HG02870 (cell line): ENCODE measurements at regions not wholly inside any gene's neighbourhood (a gene's known extent, or its start where the extent isn't known, plus 50 kb on each side); places are given as distances from the start of the nearest gene placed in this dataset.
A peak's percentile ranks its signal among the peaks of the same experiment; 100 is the strongest.
"Not testable (repeated sequence)": the region's sequence is repeated elsewhere in the genome, so short reads cannot be mapped to it uniquely, and the experiment has no call there.

Experiments used
- ATAC-seq: cut with Tn5 transposase; IDR thresholded peaks from one replicate; pipeline ENCODE4 v1.9.1; 2021; ENCODE audit warnings: mild to moderate bottlenecking, moderate library complexity; ENCODE audit not compliant: unreplicated experiment

DNA sequence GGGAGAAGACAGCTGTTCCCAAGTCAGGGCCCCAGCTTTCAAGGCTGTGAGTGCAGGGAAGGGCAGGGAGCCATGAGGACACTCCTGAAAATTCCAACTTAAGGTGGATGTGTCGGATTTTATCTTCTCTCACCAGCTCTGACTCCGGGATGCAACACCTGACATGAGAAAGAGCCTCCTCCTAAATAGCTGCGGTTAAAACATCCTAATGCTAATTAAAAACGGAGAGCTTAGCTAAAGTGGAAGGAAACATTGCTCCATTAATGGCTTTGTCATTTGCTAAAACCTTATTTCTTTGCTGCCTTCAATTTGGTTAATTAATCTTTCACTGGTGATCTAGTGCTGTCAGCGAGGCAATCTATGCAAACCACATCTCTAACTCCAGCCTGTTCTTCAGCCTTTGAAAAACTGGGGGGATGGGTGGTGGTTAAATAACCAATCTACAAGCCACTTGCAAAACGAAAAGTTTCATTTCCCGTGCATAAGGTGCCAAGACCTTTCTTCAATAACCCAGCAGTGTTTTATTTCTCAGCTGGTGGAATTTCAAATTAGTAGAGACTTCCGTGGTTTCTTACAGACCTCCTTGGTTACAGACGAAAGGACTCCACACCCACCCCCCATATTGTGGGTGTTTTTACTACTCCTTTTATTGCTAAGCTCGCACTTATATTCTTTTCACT lies 379.6 kb downstream of the MLLT3 start:
- peak; percentile 81 for ATAC-seq

DNA sequence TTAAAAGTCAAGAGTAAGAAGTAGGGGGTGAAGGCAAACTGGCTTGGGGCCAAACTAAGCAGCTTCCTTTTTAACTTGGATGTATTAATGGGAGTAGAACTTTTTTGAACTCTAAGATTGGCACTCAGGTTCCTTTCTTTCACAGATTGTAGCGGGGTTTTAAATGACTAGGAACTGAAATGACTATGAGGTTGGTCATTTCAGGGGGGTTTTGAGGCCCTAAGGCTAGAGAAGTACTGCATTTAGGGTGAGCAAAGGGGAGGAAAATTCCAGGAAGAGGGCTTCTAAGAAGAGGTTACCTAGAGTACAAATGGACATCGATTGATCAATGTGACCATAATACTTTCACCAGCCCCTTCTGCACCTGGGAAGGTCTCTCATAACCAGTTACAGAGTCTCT lies 381.8 kb downstream of the MLLT3 start:
- no peak for ATAC-seq

DNA sequence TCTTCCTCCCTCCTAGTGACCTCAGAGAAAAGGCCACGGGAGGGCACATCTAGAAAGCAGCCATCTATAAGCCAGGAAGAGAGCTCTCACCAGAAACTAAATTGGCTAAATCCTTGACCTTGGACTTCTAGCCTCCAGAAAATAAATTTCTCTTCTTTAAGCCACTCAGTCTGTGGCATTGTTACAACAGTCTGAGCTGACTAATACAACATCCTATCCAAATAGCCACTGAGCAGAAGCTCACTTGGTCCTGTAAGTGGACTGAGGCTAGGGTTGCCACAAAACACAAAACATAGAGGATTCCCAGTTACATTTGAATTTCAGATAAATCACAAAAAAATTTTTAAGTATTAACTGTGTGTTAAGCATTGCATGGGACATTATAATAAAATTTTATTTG lies 383.4 kb downstream of the MLLT3 start:
- ATAC-seq = no peak

DNA sequence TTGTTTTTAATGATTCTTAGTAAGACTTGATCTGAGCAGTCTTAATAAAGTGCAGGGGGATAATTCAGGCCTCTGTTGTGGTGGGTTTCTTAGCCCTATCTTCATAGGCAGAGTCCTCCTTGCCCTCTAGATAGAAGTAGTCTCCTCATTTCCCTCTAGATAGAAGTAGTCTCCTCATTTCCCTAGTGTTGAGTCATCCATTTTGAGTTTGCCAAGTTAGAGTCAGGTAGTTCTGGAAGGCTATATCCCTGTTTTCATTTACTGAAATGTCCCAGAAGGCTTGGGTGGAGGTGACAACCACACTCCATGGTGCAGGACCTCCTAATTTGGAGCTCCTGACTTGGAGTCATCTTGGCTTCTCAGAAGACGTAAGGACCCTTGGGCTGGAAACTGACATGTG lies 384.6 kb downstream of the MLLT3 start:
- ATAC-seq = no peak

DNA sequence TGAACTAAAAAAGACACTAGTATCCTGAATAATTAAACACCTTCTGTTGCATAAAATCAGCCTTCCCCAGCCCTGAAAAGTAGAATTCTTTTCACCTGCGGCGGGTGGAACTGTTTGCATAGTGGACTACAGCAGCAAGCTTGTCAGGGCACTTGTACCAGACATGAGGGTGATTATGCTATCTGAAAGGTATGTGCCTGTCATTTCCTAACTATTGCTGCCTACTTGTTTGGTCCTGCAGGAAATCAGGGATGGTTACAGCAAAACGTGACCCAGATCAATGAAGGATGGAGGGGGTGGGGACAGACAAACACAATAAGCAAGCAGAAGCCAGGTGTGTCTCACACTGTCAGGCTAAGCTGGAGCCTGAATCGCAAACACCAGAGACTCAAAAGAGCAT lies 385.6 kb downstream of the MLLT3 start:
- no peak for ATAC-seq

DNA sequence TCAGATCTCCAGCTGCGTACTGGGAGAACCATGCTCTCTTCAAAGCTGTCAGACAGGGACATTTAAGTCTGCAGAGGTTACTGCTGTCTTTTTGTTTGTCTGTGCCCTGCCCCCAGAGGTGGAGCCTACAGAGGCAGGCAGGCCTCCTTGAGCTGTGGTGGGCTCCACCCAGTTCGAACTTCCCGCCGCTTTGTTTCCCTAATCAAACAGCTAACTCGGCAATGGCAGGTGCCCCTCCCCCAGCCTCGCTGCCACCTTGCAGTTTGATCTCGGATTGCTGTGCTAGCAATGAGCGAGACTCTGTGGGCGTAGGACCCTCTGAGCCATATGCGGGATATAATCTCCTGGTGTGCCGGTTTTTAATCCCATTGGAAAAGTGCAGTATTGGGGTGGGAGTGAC lies 387.1 kb downstream of the MLLT3 start:
- not testable (repeated sequence) for ATAC-seq

DNA sequence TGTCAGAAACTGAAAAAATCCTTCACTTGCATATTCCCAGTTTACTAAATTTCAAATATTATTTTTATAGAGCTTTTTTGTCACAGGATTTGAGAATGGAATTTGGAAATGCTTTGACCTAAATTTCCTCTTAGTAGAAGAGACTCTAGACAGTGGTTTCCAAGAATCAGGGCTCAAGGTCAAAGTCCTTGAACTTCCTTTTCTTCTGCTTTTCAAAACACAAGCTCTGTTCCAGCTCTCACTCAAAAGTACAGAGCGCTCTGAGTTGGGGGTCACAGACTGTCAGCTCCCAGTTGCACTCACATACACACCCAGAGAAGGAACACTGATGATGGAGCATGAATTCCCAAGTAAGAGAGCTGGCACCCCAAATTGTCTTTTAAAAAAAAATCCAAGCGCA lies 394.2 kb downstream of the MLLT3 start:
- no peak for ATAC-seq

DNA sequence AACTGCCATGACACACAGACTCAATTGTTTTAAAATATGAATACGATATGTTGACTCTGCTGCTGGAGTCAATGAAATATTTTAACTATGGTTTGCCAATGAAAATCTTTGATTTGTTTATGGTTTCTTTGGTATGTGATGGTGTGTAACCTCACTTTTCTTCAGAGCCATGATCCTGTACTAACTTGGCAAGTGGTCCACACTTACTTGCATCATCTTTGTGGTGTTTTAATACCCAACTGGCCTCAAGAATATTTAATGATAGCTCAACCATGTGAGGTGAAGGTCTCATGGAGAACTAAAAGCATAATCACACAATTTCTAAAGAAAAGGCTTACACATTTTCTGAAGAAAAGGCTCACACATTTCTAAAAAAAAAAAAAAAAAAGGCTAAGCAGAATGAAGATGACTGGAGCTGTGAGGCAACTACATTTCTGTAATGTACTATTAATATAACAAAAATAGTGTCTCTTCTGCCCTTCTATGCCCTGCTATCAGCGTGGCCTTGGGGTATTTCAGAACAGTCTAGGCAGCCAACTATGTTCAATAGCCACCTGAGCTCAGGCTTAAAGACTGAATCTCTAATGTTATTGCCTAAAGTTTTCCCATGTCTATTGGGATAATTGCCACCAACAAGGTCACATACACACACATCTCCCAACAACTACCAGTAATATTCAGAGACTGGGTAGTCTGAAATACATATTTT lies 395.0 kb downstream of the MLLT3 start:
- no peak for ATAC-seq

DNA sequence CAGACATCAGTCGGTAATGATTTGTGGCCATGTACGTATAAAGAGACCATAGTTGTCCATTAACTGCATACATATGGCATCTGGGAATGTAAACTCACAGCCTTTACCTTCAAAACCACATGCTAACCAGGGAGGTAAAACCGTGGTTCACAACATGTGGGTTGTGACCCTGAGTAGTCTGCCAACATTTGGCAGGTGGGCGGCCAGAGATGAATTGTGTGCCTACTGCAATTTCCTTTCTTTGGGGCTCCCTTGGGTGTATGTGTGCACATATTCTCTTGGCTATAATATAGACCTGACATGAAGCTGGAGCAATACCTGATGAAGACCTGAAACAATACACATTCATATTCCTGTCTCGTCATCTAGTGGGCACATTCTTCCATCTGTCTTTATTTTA lies 396.0 kb downstream of the MLLT3 start:
- no peak for ATAC-seq

DNA sequence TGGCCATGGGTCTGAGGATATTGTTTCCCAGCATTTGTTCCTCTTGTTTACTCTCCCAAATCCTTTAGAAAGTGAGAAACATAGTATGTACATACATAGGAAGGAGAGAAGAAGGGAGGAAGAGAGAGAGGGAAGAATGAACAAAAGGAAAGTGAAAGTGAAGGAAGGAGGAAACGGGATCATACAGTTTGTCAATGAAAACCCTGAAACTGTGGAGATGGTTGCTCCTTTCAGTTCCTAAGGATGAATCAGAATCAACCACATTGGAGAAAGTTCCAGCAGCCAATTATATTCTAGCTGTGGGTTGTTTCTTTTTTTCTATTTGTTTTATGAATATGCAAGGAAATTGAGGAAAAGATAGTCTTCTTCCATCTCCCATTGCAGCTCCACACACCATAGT lies 396.5 kb downstream of the MLLT3 start:
- ATAC-seq = no peak

DNA sequence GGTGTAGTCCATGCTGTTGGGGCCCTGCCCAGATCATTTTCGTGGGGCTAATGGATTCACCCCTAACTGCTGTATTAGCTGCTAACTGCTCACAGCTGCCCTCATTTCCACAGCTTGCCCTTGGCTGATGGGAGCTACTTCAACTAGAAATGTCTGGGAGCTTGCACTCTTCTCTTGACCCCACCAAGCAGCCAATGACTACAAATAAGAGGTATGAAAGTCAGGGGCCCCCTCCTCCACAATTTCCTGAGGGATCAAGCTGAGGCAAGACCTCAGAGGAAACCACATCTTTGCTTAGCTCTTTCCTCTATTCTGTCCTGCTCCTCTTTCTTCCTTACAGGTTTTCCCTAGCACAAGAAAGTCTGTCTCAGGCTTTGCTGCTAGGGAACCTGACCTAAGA lies 397.5 kb downstream of the MLLT3 start:
- no peak for ATAC-seq

DNA sequence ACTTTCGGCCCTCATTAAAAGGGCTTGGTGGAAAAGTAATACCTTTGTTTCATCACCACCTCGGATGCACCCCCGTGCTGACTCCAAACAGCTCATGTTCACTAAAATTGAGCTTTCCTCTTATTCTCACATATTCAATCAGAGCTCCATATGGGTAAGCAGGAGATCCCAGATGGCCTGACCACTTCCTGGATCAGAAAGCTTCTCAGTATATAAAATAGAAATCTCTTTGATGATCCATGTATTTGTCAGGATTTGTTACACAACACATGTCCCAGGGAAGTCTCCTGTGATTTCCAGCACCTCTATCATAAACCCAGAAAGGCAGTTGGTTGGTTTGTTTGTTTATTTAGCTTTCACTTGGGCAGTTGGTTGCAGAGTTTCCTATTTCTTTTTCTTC lies 402.0 kb downstream of the MLLT3 start:
- ATAC-seq = no peak

DNA sequence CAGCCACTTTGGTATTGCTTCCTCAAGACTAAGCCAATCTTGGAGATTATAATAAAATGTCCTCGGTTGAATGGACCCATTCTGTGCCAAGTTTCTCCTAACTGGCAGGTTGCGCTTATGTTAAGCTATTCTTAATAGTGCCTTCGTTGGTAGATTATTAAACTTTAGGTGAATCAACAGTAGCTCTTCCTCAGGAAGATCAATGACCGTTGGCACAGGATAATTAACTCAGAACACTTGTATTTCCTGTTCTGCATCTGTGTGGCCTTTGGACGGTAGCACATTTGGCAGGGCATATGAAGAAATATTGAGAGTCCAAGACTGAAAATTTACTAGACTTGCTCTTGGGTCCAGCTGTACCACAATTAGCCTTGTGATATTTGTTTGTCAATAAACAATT lies 402.9 kb downstream of the MLLT3 start:
- ATAC-seq = no peak

DNA sequence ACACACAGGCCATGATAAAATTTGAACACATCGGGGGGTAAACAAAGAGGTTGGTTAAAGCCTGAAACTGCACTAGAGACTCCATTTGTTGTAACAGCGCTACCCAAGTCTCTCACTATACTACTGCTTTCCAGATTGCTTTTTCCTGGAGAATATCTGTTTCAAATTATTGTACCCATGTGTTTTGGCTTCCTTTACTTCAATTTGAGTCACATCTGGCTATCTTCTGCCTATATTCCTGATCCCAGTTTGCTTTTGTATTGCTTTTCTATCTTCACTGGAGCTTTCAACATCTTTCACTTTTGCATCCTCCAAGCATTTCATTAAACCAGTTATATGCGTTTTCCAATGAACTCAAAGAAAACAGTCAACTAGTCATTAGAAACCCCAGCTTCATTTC lies 404.7 kb downstream of the MLLT3 start:
- no peak for ATAC-seq

DNA sequence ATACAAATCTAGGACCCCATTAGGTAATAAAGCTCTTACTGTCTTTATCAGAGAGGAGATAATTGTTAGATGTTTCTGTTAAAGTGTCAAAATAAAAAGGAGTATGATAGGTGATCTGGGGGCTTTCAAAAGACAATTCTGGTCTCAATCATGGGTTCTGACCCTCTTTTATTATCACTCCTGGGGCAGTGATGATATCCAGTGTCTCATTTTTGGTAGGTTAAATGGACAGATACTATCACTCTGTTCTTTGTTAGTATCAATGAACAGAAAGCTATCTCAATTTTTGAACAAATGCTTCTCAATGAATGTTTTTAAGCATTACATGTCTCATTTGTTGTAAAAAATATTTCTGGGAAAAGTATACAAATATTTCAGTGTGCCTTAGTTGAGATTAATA lies 405.9 kb downstream of the MLLT3 start:
- no peak for ATAC-seq

DNA sequence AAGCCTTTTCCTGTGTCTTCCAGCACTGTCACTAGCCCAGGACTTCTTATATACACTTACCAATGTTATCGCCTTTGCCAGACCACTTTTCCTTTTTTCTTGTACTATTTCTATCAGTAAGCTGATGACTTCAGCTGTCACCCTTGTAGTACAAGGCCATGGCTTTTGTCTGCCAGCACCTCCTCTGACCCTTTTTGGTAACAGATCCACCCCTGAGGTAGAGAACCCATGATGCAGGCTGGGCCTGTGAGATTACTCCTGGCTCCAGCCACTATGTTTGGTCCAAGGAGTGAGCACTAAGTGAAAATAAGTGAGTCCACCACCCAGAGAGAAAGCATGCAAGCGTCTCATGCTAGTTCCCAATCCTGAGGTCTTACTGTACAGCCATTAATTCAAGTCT lies 406.7 kb downstream of the MLLT3 start:
- ATAC-seq = no peak

DNA sequence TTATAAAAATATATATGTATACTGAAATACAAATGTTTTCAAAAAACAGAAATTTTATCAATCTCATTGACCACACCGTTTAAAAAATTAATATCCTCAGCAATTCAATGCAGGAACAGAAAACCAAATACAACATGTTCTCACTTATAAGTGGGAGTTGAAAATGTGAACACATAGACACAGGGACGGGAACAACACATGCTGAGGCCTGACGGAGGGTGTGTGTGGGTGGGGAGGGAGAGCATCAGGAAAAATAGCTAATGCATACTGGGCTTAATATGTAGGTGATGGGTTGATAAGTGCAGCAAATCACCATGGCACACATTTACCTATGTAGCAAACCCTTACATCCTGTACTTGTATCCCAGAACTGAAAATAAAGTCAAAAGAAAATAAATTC lies 409.5 kb downstream of the MLLT3 start:
- no peak for ATAC-seq

DNA sequence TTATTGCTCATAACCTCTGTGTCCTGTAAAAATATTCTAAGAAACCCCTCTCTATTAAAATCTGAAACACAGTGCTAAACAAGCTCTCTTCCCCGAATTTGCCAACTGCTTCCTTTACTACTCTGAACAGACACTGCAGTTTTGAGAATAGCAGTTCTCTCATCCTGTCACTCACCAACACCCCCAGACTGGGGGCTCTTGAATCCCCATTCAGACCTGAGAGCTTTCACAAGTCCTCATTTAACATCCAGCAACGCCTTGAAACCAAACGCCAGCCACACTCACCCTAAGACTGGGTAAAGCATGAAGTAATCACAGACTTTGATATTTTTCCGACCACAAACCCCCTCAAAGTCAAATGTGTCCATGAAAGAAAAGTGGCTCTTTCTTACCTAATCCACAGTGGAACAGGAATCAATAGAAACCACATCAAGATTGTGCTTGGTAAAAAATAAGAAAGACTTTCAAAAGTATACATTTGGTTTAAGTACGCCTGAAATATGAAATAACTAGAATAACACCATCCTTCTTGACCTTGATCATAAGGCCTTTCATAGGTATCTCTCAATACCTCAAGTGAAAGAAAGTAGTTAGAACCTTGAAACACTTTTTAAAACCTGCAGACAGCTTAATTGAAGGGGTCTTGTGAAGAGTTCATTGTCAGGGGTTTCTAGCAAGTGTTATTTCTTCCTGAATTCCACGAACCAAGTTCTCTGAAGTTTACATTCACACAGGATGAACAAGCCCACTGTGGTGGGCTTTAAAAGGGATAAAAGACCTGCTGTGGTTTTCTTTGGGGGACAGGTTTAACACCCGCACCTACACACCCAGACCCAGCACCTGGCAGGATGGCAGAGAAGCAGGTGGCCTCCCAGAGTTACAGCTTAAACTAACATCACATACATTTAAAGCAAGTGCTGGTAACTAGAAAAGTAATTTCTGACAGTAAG lies 412.6 kb downstream of the MLLT3 start:
- ATAC-seq = no peak

DNA sequence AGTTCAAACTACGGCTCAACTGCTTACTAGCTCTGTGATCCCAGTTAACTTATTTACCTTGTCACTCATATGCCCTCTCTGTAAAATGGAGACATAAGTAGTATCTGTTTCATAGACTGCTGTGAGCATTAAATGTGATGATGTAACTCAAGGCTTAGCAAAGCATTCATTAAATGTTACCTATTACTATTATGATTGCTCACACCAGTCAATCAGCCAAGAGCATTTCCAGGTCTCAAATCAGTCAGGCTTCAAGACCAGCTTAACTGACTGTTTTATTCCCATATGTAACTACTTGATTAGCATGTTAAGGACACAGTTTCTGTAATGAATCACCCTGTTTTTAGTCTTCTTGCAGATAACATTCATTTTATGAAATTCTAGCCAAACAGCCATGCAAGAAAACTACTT lies 413.3 kb downstream of the MLLT3 start:
- ATAC-seq = no peak

DNA sequence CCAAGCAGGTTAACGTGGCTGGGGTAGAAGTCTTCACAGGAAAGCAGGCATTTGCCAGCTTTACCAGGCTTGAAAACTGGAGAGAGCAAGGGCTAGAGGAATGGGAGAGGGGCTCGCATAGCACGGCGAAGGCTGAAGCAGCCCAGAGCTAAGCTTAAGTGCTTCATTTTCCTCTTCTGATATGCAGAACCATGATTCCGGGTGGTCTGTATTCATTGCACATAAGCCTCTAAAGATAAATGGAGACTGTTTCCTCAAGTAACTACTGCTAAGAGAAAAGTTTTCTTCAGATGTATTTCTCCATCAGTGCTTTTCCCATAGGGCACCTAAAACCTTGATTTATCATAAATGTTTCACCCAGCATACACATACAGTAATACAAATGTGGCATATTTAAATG lies 414.1 kb downstream of the MLLT3 start:
- ATAC-seq = no peak

DNA sequence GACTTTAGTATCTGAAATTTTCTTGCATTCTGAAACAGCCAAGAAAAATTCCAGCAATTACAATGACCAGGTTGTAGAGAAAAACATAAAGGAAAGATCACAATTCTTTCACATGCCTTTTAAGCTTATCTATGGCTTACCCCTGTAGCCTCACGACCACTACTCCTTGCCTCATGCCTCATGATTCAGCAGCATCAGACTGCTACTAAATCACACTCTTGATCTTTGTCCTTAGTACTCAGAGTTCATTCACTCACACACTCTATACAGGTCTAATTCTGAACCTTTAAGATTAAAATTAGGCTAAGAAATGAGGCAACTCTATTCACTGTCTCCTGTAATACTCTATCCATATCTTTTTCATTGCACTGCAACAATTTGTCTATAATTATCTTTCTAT lies 415.1 kb downstream of the MLLT3 start:
- no peak for ATAC-seq

DNA sequence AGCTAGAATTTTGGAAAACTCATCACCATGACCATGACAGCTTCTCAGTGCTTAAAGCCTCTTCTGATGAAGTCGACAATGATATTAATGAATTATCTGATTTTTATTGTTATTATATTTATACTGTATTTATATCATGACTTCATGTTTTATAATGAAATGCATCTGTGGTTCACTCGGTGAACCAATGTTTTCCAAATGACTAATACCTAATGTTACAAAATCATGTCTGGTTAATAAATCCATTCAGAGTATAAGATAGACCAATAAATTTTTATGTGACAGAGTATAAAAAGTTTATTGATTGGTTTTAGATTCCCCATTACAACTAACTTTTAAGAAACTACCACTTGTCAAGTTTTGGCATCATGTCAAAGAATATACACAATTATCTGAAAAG lies 416.5 kb downstream of the MLLT3 start:
- ATAC-seq = no peak
